DND-41 (cell line): ENCODE measurements at regions not wholly inside any gene's neighbourhood (a gene's known extent, or its start where the extent isn't known, plus 50 kb on each side); places are given as distances from the start of the nearest gene placed in this dataset.

Source experiments
- EZH2 ChIP-seq: IDR thresholded peaks from 3 replicates; pipeline ENCODE4 v1.6.1; 2012; ENCODE audit warnings: borderline replicate concordance, low read depth, mild to moderate bottlenecking, moderate library complexity, low read length, inconsistent platforms; ENCODE audit not compliant: severe bottlenecking
- TF ChIP-seq, protein P1 (sequence below): IDR thresholded peaks from 2 replicates; pipeline ENCODE4 v1.5.1; 2012; ENCODE audit warnings: borderline replicate concordance, low read length, moderate library complexity, mild to moderate bottlenecking; ENCODE audit not compliant: poor library complexity, severe bottlenecking; ENCODE audit errors: extremely low read depth

DNA sequence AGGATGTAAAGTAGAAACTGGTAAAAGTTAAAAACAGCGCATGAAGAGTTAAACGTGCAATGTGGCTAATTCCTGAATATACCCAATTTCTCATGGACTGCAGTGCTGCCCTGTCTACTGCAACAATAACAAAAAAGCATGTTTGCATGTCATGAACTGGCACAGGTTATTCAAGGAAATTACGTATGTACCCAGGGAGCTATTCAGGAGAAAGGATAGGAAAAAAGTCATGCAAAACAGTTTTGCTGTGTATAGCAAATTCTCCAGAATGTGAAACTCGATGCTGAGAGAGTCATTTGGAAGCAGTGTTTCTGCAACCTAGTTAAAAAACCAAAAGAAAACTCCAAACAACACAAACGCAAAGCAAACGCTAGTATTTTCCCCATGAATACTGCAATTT lies 381.5 kb upstream of the PRKX start:
- TF ChIP-seq, protein P1, sequence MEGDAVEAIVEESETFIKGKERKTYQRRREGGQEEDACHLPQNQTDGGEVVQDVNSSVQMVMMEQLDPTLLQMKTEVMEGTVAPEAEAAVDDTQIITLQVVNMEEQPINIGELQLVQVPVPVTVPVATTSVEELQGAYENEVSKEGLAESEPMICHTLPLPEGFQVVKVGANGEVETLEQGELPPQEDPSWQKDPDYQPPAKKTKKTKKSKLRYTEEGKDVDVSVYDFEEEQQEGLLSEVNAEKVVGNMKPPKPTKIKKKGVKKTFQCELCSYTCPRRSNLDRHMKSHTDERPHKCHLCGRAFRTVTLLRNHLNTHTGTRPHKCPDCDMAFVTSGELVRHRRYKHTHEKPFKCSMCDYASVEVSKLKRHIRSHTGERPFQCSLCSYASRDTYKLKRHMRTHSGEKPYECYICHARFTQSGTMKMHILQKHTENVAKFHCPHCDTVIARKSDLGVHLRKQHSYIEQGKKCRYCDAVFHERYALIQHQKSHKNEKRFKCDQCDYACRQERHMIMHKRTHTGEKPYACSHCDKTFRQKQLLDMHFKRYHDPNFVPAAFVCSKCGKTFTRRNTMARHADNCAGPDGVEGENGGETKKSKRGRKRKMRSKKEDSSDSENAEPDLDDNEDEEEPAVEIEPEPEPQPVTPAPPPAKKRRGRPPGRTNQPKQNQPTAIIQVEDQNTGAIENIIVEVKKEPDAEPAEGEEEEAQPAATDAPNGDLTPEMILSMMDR = no peak
- TF ChIP-seq EZH2 = no peak
